22Rv1 (cell line): ENCODE measurements at regions not wholly inside any gene's neighbourhood (a gene's known extent, or its start where the extent isn't known, plus 50 kb on each side); places are given as distances from the start of the nearest gene placed in this dataset.

Experiments
- ZFX ChIP-seq: fragments of 450-650 bp; IDR thresholded peaks from 2 replicates; pipeline ENCODE4 v1.6.1; 2017; ENCODE audit warnings: antibody characterized with exemption, borderline replicate concordance
- TF ChIP-seq, protein P1 (sequence below): fragments of 450-650 bp; IDR thresholded peaks from 2 replicates; pipeline ENCODE4 v1.5.1; 2017; ENCODE audit warnings: mild to moderate bottlenecking

GRCh38 chr3:5430701-5431100, 243.2 kb downstream of the EDEM1 start:
- TF ChIP-seq, protein P1, sequence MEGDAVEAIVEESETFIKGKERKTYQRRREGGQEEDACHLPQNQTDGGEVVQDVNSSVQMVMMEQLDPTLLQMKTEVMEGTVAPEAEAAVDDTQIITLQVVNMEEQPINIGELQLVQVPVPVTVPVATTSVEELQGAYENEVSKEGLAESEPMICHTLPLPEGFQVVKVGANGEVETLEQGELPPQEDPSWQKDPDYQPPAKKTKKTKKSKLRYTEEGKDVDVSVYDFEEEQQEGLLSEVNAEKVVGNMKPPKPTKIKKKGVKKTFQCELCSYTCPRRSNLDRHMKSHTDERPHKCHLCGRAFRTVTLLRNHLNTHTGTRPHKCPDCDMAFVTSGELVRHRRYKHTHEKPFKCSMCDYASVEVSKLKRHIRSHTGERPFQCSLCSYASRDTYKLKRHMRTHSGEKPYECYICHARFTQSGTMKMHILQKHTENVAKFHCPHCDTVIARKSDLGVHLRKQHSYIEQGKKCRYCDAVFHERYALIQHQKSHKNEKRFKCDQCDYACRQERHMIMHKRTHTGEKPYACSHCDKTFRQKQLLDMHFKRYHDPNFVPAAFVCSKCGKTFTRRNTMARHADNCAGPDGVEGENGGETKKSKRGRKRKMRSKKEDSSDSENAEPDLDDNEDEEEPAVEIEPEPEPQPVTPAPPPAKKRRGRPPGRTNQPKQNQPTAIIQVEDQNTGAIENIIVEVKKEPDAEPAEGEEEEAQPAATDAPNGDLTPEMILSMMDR = no peak
- TF ChIP-seq ZFX = no peak
